Stomach smooth muscle (tissue), 2 donors: ENCODE measurements at regions not wholly inside any gene's neighbourhood (a gene's known extent, or its start where the extent isn't known, plus 50 kb on each side); places are given as distances from the start of the nearest gene placed in this dataset.

Experiments used
- H3K27ac ChIP-seq: one replicate; pipeline ENCODE4 v1.7.0; 2013; ENCODE audit warnings: mild to moderate bottlenecking, low read length, inconsistent platforms
- H3K27me3 ChIP-seq, 2 donors: one replicate each; pipeline ENCODE4 v1.7.0; 2013; ENCODE audit warnings: low read length in 2 of 2; ENCODE audit not compliant: insufficient read depth in 2 of 2, control insufficient read depth in 1 of 2
- H3K36me3 ChIP-seq, 2 donors: one replicate each; pipeline ENCODE4 v1.7.0; 2013; ENCODE audit warnings: low read length in 2 of 2; ENCODE audit not compliant: control insufficient read depth in 2 of 2, insufficient read depth in 2 of 2
- H3K4me1 ChIP-seq: one replicate; pipeline ENCODE4 v1.7.0; 2013; ENCODE audit warnings: low read length; ENCODE audit not compliant: control insufficient read depth, insufficient read depth
- H3K4me3 ChIP-seq, 2 donors: one replicate each; pipeline ENCODE4 v1.7.0; 2013; ENCODE audit warnings: low read length in 2 of 2
- H3K9ac ChIP-seq, 2 donors: one replicate each; pipeline ENCODE4 v1.7.0; 2013; ENCODE audit warnings: low read length in 2 of 2, mild to moderate bottlenecking in 1 of 2
- H3K9me3 ChIP-seq, 2 donors: one replicate each; pipeline ENCODE4 v1.7.0; 2013; ENCODE audit warnings: low read length in 2 of 2; ENCODE audit not compliant: control insufficient read depth in 2 of 2
- donor health status: healthy.
- donor health status: Pancreatic carcinoma.

DNA sequence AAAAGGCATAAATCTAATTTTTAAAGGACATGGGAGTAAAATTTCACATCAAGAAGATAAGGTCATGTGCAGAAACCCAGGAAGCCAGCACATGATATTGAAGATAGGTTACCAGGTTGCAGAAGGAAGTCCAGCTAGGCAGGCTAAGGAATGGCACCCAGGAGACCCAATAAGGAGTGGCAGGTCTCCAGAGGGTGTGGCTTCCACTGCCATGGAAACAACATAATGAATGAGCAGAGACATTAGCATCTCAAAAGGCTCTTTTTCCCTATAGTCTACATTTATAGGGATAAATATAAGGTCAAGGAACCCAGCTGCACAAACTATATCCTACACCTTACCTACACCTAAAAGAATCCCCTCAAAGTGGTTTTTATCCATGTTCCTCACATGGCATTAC is 275.9 kb downstream of the RPS29 start:
- Histone ChIP-seq H3K27ac (no peak overlapping the region), H3K4me3 (no peak overlapping the region), H3K4me1 (no peaks in the 10 kb centered on the region)

GRCh38 chr14:49306152-49306751 is 279.9 kb downstream of the RPS29 start:
- no peak overlapping the region for H3K4me3 ChIP-seq
- H3K9ac ChIP-seq = no peak overlapping the region
- no peaks in the 10 kb centered on the region for H3K9me3 ChIP-seq
- no peaks in the 10 kb centered on the region for H3K36me3 ChIP-seq
- no peaks in the 10 kb centered on the region for H3K27me3 ChIP-seq
- H3K4me1 ChIP-seq = no peaks in the 10 kb centered on the region
- no peak overlapping the region for H3K27ac ChIP-seq

More for the DNA sequence above, 275.9 kb downstream of the RPS29 start:
- Histone ChIP-seq H3K36me3 (no peaks in the 10 kb centered on the region), H3K9me3 (no peaks in the 10 kb centered on the region), H3K9ac (no peak overlapping the region), H3K27me3 (no peaks in the 10 kb centered on the region)

DNA sequence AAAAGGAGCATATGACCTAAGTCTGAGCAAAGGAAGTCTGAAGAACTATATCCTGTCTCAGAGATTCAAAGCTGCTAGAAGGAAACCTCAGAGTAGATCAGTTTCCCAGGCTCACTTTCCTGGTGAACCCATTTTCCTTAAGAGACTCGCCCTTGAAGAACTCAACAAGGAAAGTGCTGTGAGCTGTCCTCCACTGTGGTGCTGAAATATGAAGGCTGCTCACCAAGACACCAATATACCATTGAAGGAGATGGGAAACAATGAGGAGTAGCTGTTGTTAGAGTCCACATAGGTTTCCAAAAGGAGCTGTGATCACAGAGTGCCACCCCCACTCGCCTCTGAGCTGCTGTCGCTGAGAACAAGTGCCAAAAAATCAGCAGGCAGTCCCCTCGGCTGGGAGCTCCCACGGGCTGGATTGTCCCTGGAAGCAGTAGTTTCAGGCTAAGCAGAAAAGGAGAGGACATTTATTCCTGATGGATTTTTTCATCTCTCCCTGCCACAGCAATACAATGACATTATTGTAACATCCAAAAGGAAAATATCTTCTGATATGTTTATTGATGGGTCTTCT is 282.1 kb downstream of the RPS29 start:
- no peak overlapping the region for H3K9ac ChIP-seq
- no peaks in the 10 kb centered on the region for H3K9me3 ChIP-seq
- H3K4me1 ChIP-seq = no peaks in the 10 kb centered on the region
- no peaks in the 10 kb centered on the region for H3K27me3 ChIP-seq
- H3K4me3 ChIP-seq = no peak overlapping the region
- no peaks in the 10 kb centered on the region for H3K36me3 ChIP-seq
- no peak overlapping the region for H3K27ac ChIP-seq

DNA sequence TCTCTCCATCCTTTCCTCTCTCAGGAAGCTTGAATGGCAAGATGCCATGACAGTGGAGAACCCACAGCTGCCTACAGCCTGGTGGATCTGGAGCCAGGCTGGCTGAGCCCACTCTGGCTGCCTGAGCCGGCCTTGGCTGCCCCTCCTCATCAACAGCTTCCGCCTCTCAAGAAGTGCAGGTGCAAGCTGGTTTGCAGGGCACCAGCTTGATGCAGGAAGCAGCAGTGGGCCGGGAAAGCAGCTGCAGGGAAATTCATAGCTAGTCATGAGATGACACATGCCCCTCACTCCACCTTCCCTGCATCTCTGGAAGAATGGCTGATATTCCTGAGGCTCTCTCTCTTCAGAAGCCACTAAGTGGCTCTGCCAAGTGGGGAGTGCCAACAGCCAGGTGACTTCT is 289.1 kb downstream of the RPS29 start:
- Histone ChIP-seq H3K36me3 (no peaks in the 10 kb centered on the region), H3K27me3 (no peaks in the 10 kb centered on the region), H3K9ac (no peak overlapping the region), H3K4me3 (no peak overlapping the region), H3K4me1 (no peaks in the 10 kb centered on the region), H3K9me3 (no peaks in the 10 kb centered on the region), H3K27ac (no peak overlapping the region)

DNA sequence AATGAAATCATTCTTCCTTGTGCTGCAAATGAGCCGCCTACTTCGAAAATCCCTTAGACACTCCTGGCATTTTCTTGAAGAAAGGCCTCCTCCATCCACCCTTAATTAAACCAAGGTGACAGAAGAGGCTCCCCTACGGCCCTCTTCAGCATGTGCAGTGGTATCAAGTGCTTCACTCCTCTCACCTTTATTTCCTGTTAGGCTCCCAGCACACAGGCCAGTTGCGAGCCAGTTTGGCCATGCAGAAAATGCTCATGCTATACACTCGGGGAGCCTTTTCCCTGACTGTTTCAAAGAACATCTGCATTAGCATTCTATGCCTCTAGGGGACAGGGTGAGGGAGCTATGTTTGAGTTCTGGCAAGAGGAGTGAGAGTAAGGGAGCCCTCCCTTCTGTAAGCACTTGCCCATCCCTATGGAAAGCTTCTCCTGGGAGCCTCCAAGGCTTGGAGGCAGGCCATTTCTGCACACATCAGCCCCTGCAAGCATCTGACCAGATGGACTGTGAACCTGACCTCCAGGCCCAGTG is 291.5 kb downstream of the RPS29 start:
- no peaks in the 10 kb centered on the region for H3K27me3 ChIP-seq
- H3K4me1 ChIP-seq = no peaks in the 10 kb centered on the region
- H3K4me3 ChIP-seq = no peak overlapping the region
- H3K9ac ChIP-seq = no peak overlapping the region
- no peak overlapping the region for H3K27ac ChIP-seq
- no peaks in the 10 kb centered on the region for H3K9me3 ChIP-seq
- no peaks in the 10 kb centered on the region for H3K36me3 ChIP-seq

GRCh38 chr14:49287004-49287403 is 299.2 kb downstream of the RPS29 start:
- Histone ChIP-seq H3K9me3 (no peaks in the 10 kb centered on the region), H3K27me3 (no peaks in the 10 kb centered on the region), H3K9ac (no peak overlapping the region), H3K4me3 (no peak overlapping the region), H3K36me3 (no peaks in the 10 kb centered on the region), H3K4me1 (no peaks in the 10 kb centered on the region), H3K27ac (no peak overlapping the region)

- Histone ChIP-seq H3K4me3 (no peak overlapping the region), H3K9ac (no peak overlapping the region), H3K36me3 (no peaks in the 10 kb centered on the region), H3K27me3 (no peaks in the 10 kb centered on the region), H3K9me3 (no peaks in the 10 kb centered on the region), H3K27ac (no peak overlapping the region), H3K4me1 (no peaks in the 10 kb centered on the region)
Measured at GRCh38 chr14:49286257-49286983, 299.8 kb downstream of the RPS29 start.

GRCh38 chr14:49280566-49280965 is 305.6 kb downstream of the RPS29 start:
- H3K4me3 ChIP-seq = no peak overlapping the region
- H3K27ac ChIP-seq = no peak overlapping the region
- H3K36me3 ChIP-seq = no peaks in the 10 kb centered on the region
- H3K9me3 ChIP-seq = no peaks in the 10 kb centered on the region
- no peaks in the 10 kb centered on the region for H3K4me1 ChIP-seq
- H3K9ac ChIP-seq = no peak overlapping the region
- H3K27me3 ChIP-seq = no peaks in the 10 kb centered on the region

GRCh38 chr14:49250517-49250916 is 335.7 kb downstream of the RPS29 start:
- Histone ChIP-seq H3K27ac (no peak overlapping the region), H3K27me3 (no peaks in the 10 kb centered on the region), H3K9me3 (no peaks in the 10 kb centered on the region), H3K4me3 (no peak overlapping the region), H3K4me1 (no peaks in the 10 kb centered on the region), H3K36me3 (no peaks in the 10 kb centered on the region), H3K9ac (no peak overlapping the region)

DNA sequence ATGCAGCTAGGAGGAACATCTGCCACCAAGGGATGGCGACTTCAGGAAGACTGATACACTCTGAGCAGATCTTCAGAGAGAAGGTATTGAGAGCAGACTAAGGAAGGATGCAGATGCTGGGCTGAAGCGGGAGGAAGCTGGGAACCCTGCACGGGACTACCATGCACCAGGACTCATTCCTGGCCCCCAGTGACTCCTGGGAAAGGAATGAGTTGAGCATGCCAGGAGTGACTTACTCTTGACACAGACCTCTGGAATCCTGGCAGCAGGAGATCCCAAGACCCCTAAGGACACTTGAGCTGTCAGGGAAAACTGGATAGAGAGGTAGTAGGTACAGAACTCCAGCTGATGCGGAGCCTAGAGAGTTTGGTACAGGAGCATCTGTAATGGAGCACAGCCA is 336.1 kb downstream of the RPS29 start:
- H3K27me3 ChIP-seq = no peaks in the 10 kb centered on the region
- H3K27ac ChIP-seq = no peak overlapping the region

GRCh38 chr14:49249022-49249421 is 337.2 kb downstream of the RPS29 start:
- Histone ChIP-seq H3K27ac (no peak overlapping the region), H3K4me3 (no peak overlapping the region), H3K36me3 (no peaks in the 10 kb centered on the region), H3K4me1 (no peaks in the 10 kb centered on the region), H3K9me3 (no peaks in the 10 kb centered on the region), H3K9ac (no peak overlapping the region), H3K27me3 (no peaks in the 10 kb centered on the region)

More for the DNA sequence above, 336.1 kb downstream of the RPS29 start:
- Histone ChIP-seq H3K36me3 (no peaks in the 10 kb centered on the region), H3K4me1 (no peaks in the 10 kb centered on the region), H3K9ac (no peak overlapping the region), H3K9me3 (no peaks in the 10 kb centered on the region), H3K4me3 (no peak overlapping the region)
